ENCODE measurements at regions not wholly inside any gene's neighbourhood (a gene's known extent, or its start where the extent isn't known, plus 50 kb on each side); places are given as distances from the start of the nearest gene placed in this dataset.

GRCh38 chr6:9985481-9985880 is 429.4 kb downstream of the TFAP2A start:
- H3K27me3 Mint-ChIP-seq = no peaks in the 10 kb centered on the region
- no peaks in the 10 kb centered on the region for H3K4me1 Mint-ChIP-seq (ENCODE audit: low read depth)
- no peak overlapping the region for H3K4me3 Mint-ChIP-seq
- H3K9me3 Mint-ChIP-seq = peaks cover 3% of the 10 kb centered on the region
- H3K27ac Mint-ChIP-seq = no peak overlapping the region
- no peak for DNase-seq
- no peaks in the 10 kb centered on the region for H3K36me3 Mint-ChIP-seq (ENCODE audit: low read depth)

DNA sequence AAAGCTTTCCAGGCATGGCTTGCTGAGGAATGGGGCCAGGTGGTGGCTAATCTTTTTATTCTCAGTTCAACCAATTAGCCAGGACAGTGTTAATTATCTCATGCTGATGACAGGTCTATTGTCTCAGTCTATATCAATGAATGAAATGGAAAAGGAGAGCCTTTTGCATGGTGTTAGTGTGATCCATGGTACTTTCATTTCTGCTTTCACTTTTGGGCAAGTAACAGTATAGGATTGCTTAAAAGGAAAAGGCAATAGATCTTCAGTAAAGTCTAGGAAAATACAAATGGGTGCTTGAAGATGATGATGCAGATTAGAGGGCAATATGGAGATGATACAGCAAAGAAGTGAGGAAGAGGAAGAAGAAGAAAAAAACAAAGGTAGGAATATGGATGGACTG is 430.3 kb downstream of the TFAP2A start:
- H3K4me3 Mint-ChIP-seq = no peak overlapping the region
- H3K9me3 Mint-ChIP-seq = peaks cover 3% of the 10 kb centered on the region
- no peak overlapping the region for H3K27ac Mint-ChIP-seq
- H3K27me3 Mint-ChIP-seq = no peaks in the 10 kb centered on the region
- no peaks in the 10 kb centered on the region for H3K36me3 Mint-ChIP-seq (ENCODE audit: low read depth)
- H3K4me1 Mint-ChIP-seq (ENCODE audit: low read depth) = no peaks in the 10 kb centered on the region
- DNase-seq = no peak

GRCh38 chr6:9983168-9983567 is 431.7 kb downstream of the TFAP2A start:
- Mint-ChIP-seq H3K27ac (no peak overlapping the region), H3K27me3 (no peaks in the 10 kb centered on the region), H3K4me3 (no peak overlapping the region), H3K9me3 (peaks cover 3% of the 10 kb centered on the region), H3K4me1 (ENCODE audit: low read depth) (no peaks in the 10 kb centered on the region), H3K36me3 (ENCODE audit: low read depth) (no peaks in the 10 kb centered on the region)
- no peak for DNase-seq

DNA sequence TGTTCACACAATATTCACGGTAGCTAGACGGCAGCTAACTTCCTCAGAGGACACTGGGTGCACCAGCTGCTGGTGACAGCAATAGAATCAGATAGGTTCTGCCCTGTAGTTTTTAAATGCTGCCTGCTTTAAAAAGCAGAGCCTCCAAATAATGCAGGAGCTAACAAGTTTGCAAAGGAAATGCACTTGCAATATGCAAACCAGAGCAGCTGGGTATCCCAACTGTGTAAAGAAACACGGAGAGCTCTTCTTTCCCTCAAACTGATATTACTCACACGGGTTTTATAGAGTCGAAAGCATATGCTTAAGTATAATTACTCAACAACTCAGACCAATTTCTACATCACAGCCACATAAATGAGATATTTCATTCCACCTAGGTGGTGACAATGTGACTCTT is 432.7 kb downstream of the TFAP2A start:
- Mint-ChIP-seq H3K27ac (no peak overlapping the region), H3K4me1 (ENCODE audit: low read depth) (no peaks in the 10 kb centered on the region), H3K4me3 (no peak overlapping the region), H3K27me3 (no peaks in the 10 kb centered on the region), H3K36me3 (ENCODE audit: low read depth) (no peaks in the 10 kb centered on the region), H3K9me3 (peaks cover 3% of the 10 kb centered on the region)
- DNase-seq = no peak

DNA sequence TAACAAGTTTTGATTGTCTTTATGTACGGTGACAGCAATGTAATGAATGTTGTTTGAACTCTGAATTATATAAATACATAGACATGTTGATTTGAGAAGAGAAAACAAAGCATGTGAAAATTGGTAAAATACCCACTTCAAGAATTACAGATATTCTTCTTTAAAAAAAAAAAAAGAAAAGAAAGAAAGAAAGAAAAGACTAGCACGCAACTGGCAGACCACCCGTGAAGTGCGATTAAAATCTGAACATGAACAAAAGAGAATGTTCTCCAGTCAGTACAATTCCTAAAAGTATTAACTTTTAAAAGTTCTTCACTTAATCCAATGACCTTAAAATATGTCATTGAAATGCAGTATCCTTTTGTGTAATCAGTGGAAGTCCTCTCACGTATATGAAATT is 434.9 kb downstream of the TFAP2A start:
- Mint-ChIP-seq H3K4me1 (ENCODE audit: low read depth) (no peaks in the 10 kb centered on the region), H3K27me3 (no peaks in the 10 kb centered on the region), H3K4me3 (no peak overlapping the region), H3K27ac (no peak overlapping the region), H3K36me3 (ENCODE audit: low read depth) (no peaks in the 10 kb centered on the region), H3K9me3 (peaks cover 3% of the 10 kb centered on the region)
- no peak for DNase-seq

DNA sequence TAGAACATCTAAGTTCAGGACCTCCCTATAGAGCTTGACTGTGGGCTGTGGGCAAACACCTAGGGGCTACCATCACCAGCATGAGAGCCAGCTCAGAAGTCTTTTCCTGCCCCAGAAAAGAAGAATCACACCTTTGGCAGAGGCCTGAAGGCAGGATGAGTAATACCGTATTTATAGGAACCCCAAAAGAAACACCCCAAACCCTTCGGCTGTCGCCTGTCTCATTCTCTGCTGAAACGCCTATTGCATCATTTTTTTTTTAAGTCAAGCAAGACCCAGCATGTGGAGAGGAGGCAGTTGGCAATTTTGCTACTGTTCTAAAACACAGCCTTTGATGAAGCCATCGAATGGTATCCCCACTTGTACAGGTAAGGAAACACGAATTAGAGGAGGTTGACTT is 436.4 kb downstream of the TFAP2A start:
- no peak overlapping the region for H3K4me3 Mint-ChIP-seq
- no peak overlapping the region for H3K27ac Mint-ChIP-seq
- no peak for DNase-seq
- no peaks in the 10 kb centered on the region for H3K9me3 Mint-ChIP-seq
- H3K27me3 Mint-ChIP-seq = no peaks in the 10 kb centered on the region
- H3K36me3 Mint-ChIP-seq (ENCODE audit: low read depth) = no peaks in the 10 kb centered on the region
- H3K4me1 Mint-ChIP-seq (ENCODE audit: low read depth) = no peaks in the 10 kb centered on the region

- Mint-ChIP-seq H3K4me3 (no peak overlapping the region), H3K27ac (no peak overlapping the region)
- DNase-seq = no peak
These were observed 437.5 kb downstream of the TFAP2A start for GRCh38 chr6:9977411-9977810.

GRCh38 chr6:9961646-9962045 is 453.2 kb downstream of the TFAP2A start:
- Mint-ChIP-seq H3K4me3 (no peak overlapping the region), H3K4me1 (ENCODE audit: low read depth) (no peaks in the 10 kb centered on the region), H3K27me3 (no peaks in the 10 kb centered on the region), H3K27ac (no peak overlapping the region), H3K9me3 (peaks cover 2% of the 10 kb centered on the region), H3K36me3 (ENCODE audit: low read depth) (no peaks in the 10 kb centered on the region)
- no peak for DNase-seq

More at GRCh38 chr6:9977411-9977810, 437.5 kb downstream of the TFAP2A start:
- Mint-ChIP-seq H3K4me1 (ENCODE audit: low read depth) (no peaks in the 10 kb centered on the region), H3K9me3 (peaks cover 2% of the 10 kb centered on the region), H3K27me3 (no peaks in the 10 kb centered on the region), H3K36me3 (ENCODE audit: low read depth) (no peaks in the 10 kb centered on the region)

GRCh38 chr6:9957215-9957759 is 457.6 kb downstream of the TFAP2A start:
- Mint-ChIP-seq H3K9me3 (peaks cover 4% of the 10 kb centered on the region), H3K4me1 (ENCODE audit: low read depth) (no peaks in the 10 kb centered on the region), H3K27me3 (no peaks in the 10 kb centered on the region), H3K4me3 (no peak overlapping the region), H3K36me3 (ENCODE audit: low read depth) (no peaks in the 10 kb centered on the region), H3K27ac (no peak overlapping the region)
- no peak for DNase-seq

- Mint-ChIP-seq H3K36me3 (ENCODE audit: low read depth) (no peaks in the 10 kb centered on the region), H3K4me3 (no peak overlapping the region), H3K4me1 (ENCODE audit: low read depth) (no peaks in the 10 kb centered on the region), H3K27me3 (no peaks in the 10 kb centered on the region), H3K9me3 (peaks cover 9% of the 10 kb centered on the region), H3K27ac (no peak overlapping the region)
- DNase-seq = no peak
These were observed 466.2 kb downstream of the TFAP2A start for GRCh38 chr6:9948678-9949077.

DNA sequence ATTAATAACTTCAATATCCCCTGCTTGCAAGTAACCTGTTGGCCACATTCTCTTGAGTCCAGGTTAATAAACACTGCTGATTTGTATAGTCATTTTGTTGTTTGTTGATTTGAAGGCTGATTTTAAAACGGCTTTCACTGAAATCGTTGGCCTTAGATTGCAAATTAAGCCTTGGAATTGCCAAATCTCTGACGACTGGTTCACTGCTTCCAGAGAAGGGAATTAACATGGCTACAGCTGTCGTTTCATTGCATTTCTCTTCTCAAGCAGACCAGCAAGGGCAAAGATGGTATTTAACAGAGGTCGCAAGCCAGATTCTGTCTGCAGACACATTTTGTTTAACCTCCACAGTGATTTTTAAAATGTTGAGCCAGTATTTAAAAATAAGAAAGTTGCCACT is 470.9 kb downstream of the TFAP2A start:
- Mint-ChIP-seq H3K9me3 (peaks cover 12% of the 10 kb centered on the region), H3K4me1 (ENCODE audit: low read depth) (no peaks in the 10 kb centered on the region), H3K27me3 (no peaks in the 10 kb centered on the region), H3K36me3 (ENCODE audit: low read depth) (no peaks in the 10 kb centered on the region), H3K27ac (no peak overlapping the region), H3K4me3 (no peak overlapping the region)
- DNase-seq = no peak

DNA sequence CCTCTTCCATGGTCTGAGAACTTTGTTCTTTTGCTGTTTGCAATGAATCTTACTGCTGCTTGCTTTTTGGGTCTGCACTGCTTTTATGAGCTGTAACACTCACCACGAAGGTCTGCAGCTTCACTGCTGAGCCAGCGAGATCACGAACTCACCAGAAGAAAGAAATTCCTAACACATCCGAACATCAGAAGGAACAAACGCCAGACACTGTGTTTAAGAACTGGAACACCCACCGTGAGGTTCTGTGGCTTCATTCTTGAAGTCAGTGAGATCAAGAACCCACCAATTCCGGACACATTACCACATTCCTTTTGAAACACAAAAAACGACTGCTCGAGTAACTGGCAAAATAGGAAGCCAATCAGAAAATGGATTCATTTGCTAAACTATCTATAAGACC is 471.8 kb downstream of the TFAP2A start:
- peaks cover 12% of the 10 kb centered on the region for H3K9me3 Mint-ChIP-seq

GRCh38 chr6:9942131-9942530 is 472.7 kb downstream of the TFAP2A start:
- Mint-ChIP-seq H3K4me3 (no peak overlapping the region), H3K9me3 (peaks cover 10% of the 10 kb centered on the region), H3K36me3 (ENCODE audit: low read depth) (no peaks in the 10 kb centered on the region), H3K27ac (no peak overlapping the region), H3K27me3 (no peaks in the 10 kb centered on the region), H3K4me1 (ENCODE audit: low read depth) (no peaks in the 10 kb centered on the region)
- no peak for DNase-seq

More for the DNA sequence above, 471.8 kb downstream of the TFAP2A start:
- Mint-ChIP-seq H3K27me3 (no peaks in the 10 kb centered on the region), H3K4me3 (no peak overlapping the region), H3K4me1 (ENCODE audit: low read depth) (no peaks in the 10 kb centered on the region), H3K27ac (no peak overlapping the region), H3K36me3 (ENCODE audit: low read depth) (no peaks in the 10 kb centered on the region)
- DNase-seq = no peak

GRCh38 chr6:9938801-9939200 is 476.1 kb downstream of the TFAP2A start:
- Mint-ChIP-seq H3K9me3 (peaks cover 3% of the 10 kb centered on the region), H3K27ac (no peak overlapping the region), H3K27me3 (no peaks in the 10 kb centered on the region), H3K36me3 (ENCODE audit: low read depth) (no peaks in the 10 kb centered on the region), H3K4me3 (no peak overlapping the region), H3K4me1 (ENCODE audit: low read depth) (no peaks in the 10 kb centered on the region)
- DNase-seq = no peak

GRCh38 chr6:9937031-9937763 is 477.7 kb downstream of the TFAP2A start:
- Mint-ChIP-seq H3K9me3 (peaks cover 3% of the 10 kb centered on the region), H3K4me1 (ENCODE audit: low read depth) (no peaks in the 10 kb centered on the region), H3K4me3 (no peak overlapping the region), H3K27me3 (no peaks in the 10 kb centered on the region), H3K27ac (no peak overlapping the region), H3K36me3 (ENCODE audit: low read depth) (no peaks in the 10 kb centered on the region)
- no peak for DNase-seq

Measured in activated T-cell treated with anti-CD3 and anti-CD28 coated beads, Interleukin-2, amount 50 U/mL, for 24 hours (primary cell).